ENCODE measurements at regions not wholly inside any gene's neighbourhood (a gene's known extent, or its start where the extent isn't known, plus 50 kb on each side); places are given as distances from the start of the nearest gene placed in this dataset.

DNA sequence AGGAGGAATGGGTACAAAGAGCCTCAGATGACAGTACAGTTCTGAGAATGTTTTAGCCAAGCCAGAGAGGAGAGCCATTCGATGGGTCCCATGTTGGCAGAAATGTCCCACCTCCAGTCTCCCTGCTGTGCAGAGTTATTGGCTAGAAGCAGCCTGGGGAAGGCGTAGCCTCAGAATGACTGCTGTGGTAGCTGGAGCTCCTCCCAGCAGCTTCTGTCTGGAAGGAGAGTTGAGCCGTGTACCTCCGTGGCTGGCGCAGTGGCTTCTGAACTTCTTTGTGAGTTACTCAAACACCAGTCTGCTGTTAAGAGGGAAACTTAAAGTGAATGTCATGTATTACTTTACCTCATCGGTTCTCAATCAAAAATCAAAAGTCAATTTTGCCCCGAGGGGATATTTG is 193.3 kb upstream of the SNX2 start:
- TF ChIP-seq HDGF (IDR thresholded peaks at IDR 0.05; ENCODE audit: borderline replicate concordance) (no peak), L3MBTL2 (conservative IDR thresholded peaks at IDR 0.05) (no peak), FOXM1 (IDR thresholded peaks at IDR 0.05; ENCODE audit: borderline replicate concordance) (no peak), FOXK2 (IDR thresholded peaks at IDR 0.05) (no peak), NFRKB (IDR thresholded peaks at IDR 0.05) (no peak), ARNT (IDR thresholded peaks at IDR 0.05) (no peak), CTBP1 (IDR thresholded peaks at IDR 0.05; ENCODE audit: borderline replicate concordance) (no peak), TARDBP (IDR thresholded peaks at IDR 0.05) (no peak), FOXA1 (IDR thresholded peaks at IDR 0.05) (no peak), SP1 (IDR thresholded peaks at IDR 0.05) (no peak)
- TF ChIP-seq, protein P1, sequence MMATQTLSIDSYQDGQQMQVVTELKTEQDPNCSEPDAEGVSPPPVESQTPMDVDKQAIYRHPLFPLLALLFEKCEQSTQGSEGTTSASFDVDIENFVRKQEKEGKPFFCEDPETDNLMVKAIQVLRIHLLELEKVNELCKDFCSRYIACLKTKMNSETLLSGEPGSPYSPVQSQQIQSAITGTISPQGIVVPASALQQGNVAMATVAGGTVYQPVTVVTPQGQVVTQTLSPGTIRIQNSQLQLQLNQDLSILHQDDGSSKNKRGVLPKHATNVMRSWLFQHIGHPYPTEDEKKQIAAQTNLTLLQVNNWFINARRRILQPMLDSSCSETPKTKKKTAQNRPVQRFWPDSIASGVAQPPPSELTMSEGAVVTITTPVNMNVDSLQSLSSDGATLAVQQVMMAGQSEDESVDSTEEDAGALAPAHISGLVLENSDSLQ (IDR thresholded peaks at IDR 0.05): no peak
- DNase-seq (ENCODE audit: extremely low spot score): peak; percentile 24
- ChIA-PET CTCF (no interaction called here), POLR2A (no interaction called here)

DNA sequence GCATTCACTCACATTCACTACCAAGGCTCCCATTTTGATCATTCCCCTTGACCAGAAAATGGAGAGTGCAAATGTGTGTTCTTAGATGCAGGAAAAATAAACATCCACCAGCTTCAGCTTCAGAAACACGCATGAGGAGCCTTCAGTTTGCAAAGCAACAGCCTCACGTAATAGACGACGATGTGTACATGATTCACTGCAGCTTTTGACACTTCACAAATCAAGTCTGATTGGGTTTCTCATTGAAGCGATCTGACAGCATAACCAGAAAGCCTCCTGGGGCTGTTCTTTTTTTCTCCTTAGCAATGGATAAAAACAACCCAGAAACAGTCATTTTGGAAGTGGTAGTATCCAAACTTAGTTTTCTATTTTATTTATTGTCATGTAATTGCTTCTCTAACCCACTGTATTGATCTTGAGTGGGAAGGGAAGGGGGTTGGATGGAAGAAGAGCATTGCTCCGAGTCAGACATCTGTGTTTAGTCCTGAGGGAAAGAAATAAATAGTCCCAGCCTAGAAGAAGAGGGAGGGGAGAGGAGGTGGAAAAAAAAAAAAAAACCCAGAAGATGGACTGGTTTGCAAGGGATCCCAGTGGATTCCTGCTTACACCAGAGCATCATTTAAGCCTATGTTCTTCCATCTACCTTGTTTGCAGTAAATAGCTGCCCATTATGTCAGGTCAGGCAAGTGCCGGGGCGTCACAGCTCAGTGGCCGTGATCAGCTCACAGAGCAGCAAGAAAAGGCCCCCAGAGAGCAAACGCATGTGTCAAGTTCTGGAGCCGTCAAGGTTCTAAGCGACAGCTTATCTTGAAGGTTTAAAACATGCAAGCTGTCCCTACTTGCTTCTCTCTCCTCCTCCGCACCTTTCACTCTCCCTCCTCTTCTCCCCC is 190.2 kb upstream of the SNX2 start:
- POLR2A ChIA-PET: no interaction called here
- CTCF ChIA-PET: no interaction called here
- peak; percentile 61; the same call in 1 of the 2 replicates for TF ChIP-seq ZNF384 (IDR thresholded peaks at IDR 0.05)
- no peak for TF ChIP-seq SUZ12 (IDR thresholded peaks at IDR 0.05)
- no peak for TF ChIP-seq SP1 (IDR thresholded peaks at IDR 0.05)
- no peak for TF ChIP-seq HDGF (IDR thresholded peaks at IDR 0.05; ENCODE audit: borderline replicate concordance)
- TF ChIP-seq, protein P1 (IDR thresholded peaks at IDR 0.05): peak; percentile 52
- TF ChIP-seq NFRKB (IDR thresholded peaks at IDR 0.05): no peak
- no peak for TF ChIP-seq CTBP1 (IDR thresholded peaks at IDR 0.05; ENCODE audit: borderline replicate concordance)
- no peak for TF ChIP-seq LEF1 (IDR thresholded peaks at IDR 0.05; ENCODE audit: borderline replicate concordance)
- no peak for TF ChIP-seq FOXA1 (IDR thresholded peaks at IDR 0.05)
- DNase-seq (ENCODE audit: extremely low spot score): peak; percentile 14

DNA sequence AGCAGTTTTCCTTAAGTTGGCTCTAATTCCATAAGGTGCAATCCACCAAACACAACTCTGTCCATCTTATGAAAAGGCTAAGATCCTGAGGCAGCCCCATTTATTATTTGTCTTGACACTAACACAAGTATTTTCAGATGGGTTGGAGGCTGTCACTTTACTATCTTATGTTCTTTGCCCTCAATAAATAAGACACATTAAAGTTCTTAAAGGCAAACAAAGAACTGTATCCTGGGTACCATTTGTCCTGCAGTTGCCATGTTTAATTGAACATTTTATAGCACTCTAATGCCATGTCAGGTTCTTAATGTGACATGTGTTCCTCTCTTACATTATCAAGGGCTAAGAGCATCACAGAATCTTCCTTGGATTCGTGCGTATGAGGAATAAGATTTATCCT is 189.5 kb upstream of the SNX2 start:
- no peak for TF ChIP-seq NFRKB (IDR thresholded peaks at IDR 0.05)
- TF ChIP-seq FOXM1 (IDR thresholded peaks at IDR 0.05; ENCODE audit: borderline replicate concordance): no peak
- TF ChIP-seq ARNT (IDR thresholded peaks at IDR 0.05): no peak
- no peak for TF ChIP-seq BHLHE40 (IDR thresholded peaks at IDR 0.05; ENCODE audit: borderline replicate concordance)
- TF ChIP-seq FOXK2 (IDR thresholded peaks at IDR 0.05): no peak
- no peak for TF ChIP-seq L3MBTL2 (conservative IDR thresholded peaks at IDR 0.05)
- TF ChIP-seq HDGF (IDR thresholded peaks at IDR 0.05; ENCODE audit: borderline replicate concordance): no peak
- no peak for TF ChIP-seq SP1 (IDR thresholded peaks at IDR 0.05)
- TF ChIP-seq CTBP1 (IDR thresholded peaks at IDR 0.05; ENCODE audit: borderline replicate concordance): no peak
- TF ChIP-seq ZNF384 (IDR thresholded peaks at IDR 0.05): no peak
- no peak for TF ChIP-seq LEF1 (IDR thresholded peaks at IDR 0.05; ENCODE audit: borderline replicate concordance)
- ChIA-PET CTCF (interaction anchor here (0.6 kb wide), 1 partner anchor 399 kb away, joined by 4 read pairs; no protein-coding TSS in a partner anchor), POLR2A (no interaction called here)
- DNase-seq (ENCODE audit: extremely low spot score): no peak

DNA sequence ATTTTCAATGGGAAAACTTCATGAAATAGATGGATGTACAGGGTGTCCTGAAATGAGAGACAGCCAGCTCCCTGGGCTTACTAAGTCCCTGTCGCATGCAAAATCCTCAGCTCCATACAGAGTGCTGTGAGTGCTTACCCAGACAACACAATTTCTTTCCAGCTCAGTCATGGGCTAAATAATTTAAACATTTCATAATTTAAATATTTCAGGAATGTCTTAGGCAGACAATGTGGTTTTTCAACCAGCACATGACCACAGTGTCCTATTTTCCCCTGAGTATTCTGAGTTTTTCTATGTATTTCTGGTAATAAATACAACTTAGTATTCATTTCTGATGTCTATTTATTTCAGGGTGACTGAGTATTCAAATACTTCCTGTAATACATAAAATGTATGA is 188.5 kb upstream of the SNX2 start:
- ChIA-PET POLR2A (no interaction called here), CTCF (interaction anchor here (0.7 to 1.1 kb wide), 2 partner anchors 70 to 509 kb away, joined by 3 read pairs; partner anchors contain the start of gene LOX)
- DNase-seq (ENCODE audit: extremely low spot score): no peak
- TF ChIP-seq NFRKB (IDR thresholded peaks at IDR 0.05) (no peak), TARDBP (IDR thresholded peaks at IDR 0.05) (no peak), FOXK2 (IDR thresholded peaks at IDR 0.05) (no peak), FOXM1 (IDR thresholded peaks at IDR 0.05; ENCODE audit: borderline replicate concordance) (no peak), ZNF384 (IDR thresholded peaks at IDR 0.05) (no peak), CTBP1 (IDR thresholded peaks at IDR 0.05; ENCODE audit: borderline replicate concordance) (no peak), FOXA1 (IDR thresholded peaks at IDR 0.05) (no peak), SP1 (IDR thresholded peaks at IDR 0.05) (no peak), ARNT (IDR thresholded peaks at IDR 0.05) (no peak), HDGF (IDR thresholded peaks at IDR 0.05; ENCODE audit: borderline replicate concordance) (no peak), ELF4 (IDR thresholded peaks at IDR 0.05) (no peak), L3MBTL2 (conservative IDR thresholded peaks at IDR 0.05) (no peak), BHLHE40 (IDR thresholded peaks at IDR 0.05; ENCODE audit: borderline replicate concordance) (no peak), SUZ12 (IDR thresholded peaks at IDR 0.05) (no peak), LEF1 (IDR thresholded peaks at IDR 0.05; ENCODE audit: borderline replicate concordance) (no peak)
- TF ChIP-seq, protein P1 (IDR thresholded peaks at IDR 0.05): no peak

DNA sequence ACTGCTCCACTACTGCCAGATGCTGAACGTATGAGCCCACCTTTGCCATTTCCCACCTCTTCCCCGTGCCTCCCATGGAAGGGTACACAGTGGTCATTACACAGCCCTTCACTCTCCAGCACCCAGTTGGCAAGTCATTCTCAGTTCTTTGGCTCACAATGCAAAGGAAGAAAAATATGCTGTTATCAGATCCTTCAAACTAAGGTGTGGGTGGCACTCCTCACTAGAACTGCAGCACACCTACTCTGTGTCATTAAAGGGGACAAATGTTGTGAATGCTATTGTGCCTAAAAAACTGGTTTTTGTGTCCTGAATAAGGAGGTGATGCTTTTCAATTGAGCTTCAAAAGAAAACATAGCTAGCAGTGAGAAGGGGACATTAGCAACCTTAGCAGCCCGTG is 183.1 kb upstream of the SNX2 start:
- no peak for DNase-seq (ENCODE audit: extremely low spot score)
- TF ChIP-seq SUZ12 (IDR thresholded peaks at IDR 0.05) (no peak), HDGF (IDR thresholded peaks at IDR 0.05; ENCODE audit: borderline replicate concordance) (no peak), ZNF384 (IDR thresholded peaks at IDR 0.05) (no peak), SP1 (IDR thresholded peaks at IDR 0.05) (no peak), NFRKB (IDR thresholded peaks at IDR 0.05) (no peak)
- CTCF ChIA-PET: no interaction called here

DNA sequence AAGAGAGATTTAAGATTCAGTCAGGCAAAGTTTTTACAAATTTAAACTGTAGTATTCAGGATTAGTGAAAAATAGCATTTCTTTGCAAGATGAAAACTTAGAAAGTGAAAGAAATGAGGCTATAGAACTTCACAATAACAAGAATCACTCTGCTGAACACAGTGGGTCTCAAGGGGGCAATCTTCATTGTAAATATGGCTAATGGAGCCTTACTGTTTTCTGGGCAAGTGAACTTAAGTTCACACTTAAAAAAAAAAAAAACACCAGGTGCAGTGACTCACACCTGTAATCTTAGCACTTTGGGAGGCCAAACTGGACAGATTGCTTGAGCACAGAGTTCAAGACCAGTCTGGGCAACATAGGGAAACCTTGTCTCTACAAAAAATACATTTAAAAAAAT is 175.9 kb upstream of the SNX2 start:
- no peak for DNase-seq (ENCODE audit: extremely low spot score)
- ChIA-PET CTCF (no interaction called here), POLR2A (no interaction called here)
- TF ChIP-seq SP1 (IDR thresholded peaks at IDR 0.05): no peak
- no peak for TF ChIP-seq TARDBP (IDR thresholded peaks at IDR 0.05)
- no peak for TF ChIP-seq ARNT (IDR thresholded peaks at IDR 0.05)

More for the DNA sequence above, 183.1 kb upstream of the SNX2 start:
- POLR2A ChIA-PET: no interaction called here
